ENCODE measurements at regions not wholly inside any gene's neighbourhood (a gene's known extent, or its start where the extent isn't known, plus 50 kb on each side); places are given as distances from the start of the nearest gene placed in this dataset.
A peak's percentile ranks its signal among the peaks of the same experiment; 100 is the strongest.

- DNase-seq: no peak
Observed at GRCh38 chr18:78554944-78555608, 424.5 kb upstream of the SALL3 start.

- no peak for DNase-seq
Observed at GRCh38 chr18:78557371-78557770, 422.2 kb upstream of the SALL3 start.

GRCh38 chr18:78558101-78558810 is 421.4 kb upstream of the SALL3 start:
- DNase-seq: no peak

- DNase-seq: peak; percentile 2
Observed at GRCh38 chr18:78558948-78559347, 420.7 kb upstream of the SALL3 start.

- DNase-seq: no peak
Observed at GRCh38 chr18:78559584-78559983, 420.0 kb upstream of the SALL3 start.

GRCh38 chr18:78561757-78562510 is 417.7 kb upstream of the SALL3 start:
- no peak for DNase-seq

GRCh38 chr18:78562531-78562961 is 417.1 kb upstream of the SALL3 start:
- no peak for DNase-seq

- no peak for DNase-seq
Observed at GRCh38 chr18:78563110-78563509, 416.5 kb upstream of the SALL3 start.

- DNase-seq: no peak
Observed at GRCh38 chr18:78564030-78564429, 415.6 kb upstream of the SALL3 start.

GRCh38 chr18:78564518-78564917 is 415.1 kb upstream of the SALL3 start:
- no peak for DNase-seq

GRCh38 chr18:78565240-78565639 is 414.4 kb upstream of the SALL3 start:
- no peak for DNase-seq

GRCh38 chr18:78566065-78566464 is 413.6 kb upstream of the SALL3 start:
- DNase-seq: no peak

GRCh38 chr18:78566720-78567119 is 412.9 kb upstream of the SALL3 start:
- DNase-seq: no peak

GRCh38 chr18:78571063-78571785 is 408.4 kb upstream of the SALL3 start:
- DNase-seq: no peak

GRCh38 chr18:78571831-78572347 is 407.7 kb upstream of the SALL3 start:
- no peak for DNase-seq

GRCh38 chr18:78573773-78574172 is 405.8 kb upstream of the SALL3 start:
- DNase-seq: no peak

GRCh38 chr18:78576967-78577366 is 402.7 kb upstream of the SALL3 start:
- no peak for DNase-seq

- no peak for DNase-seq
Observed at GRCh38 chr18:78579449-78579848, 400.2 kb upstream of the SALL3 start.

- no peak for DNase-seq
Observed at GRCh38 chr18:78579854-78580577, 399.6 kb upstream of the SALL3 start.

- DNase-seq: no peak
Observed at GRCh38 chr18:78580835-78581339, 398.7 kb upstream of the SALL3 start.

- no peak for DNase-seq
Observed at GRCh38 chr18:78582181-78582709, 397.4 kb upstream of the SALL3 start.

Measured in hematopoietic multipotent progenitor cell treated with erythropoietin and hydrocortisone succinate and interleukin-3 and kit ligand, for 6 days (in vitro differentiated cells).